ENCODE measurements at regions not wholly inside any gene's neighbourhood (a gene's known extent, or its start where the extent isn't known, plus 50 kb on each side); places are given as distances from the start of the nearest gene placed in this dataset.

- H3K27me3 ChIP-seq (ENCODE audit: control insufficient read depth, insufficient read depth, low read length): peaks cover 13% of the 10 kb centered on the region
- no peaks in the 10 kb centered on the region for H3K9me1 ChIP-seq (ENCODE audit: insufficient read depth, low read length)
- H4K91ac ChIP-seq (ENCODE audit: insufficient read depth, low read depth, low read length): no peak overlapping the region
- no TSS peak for BruUV-seq (replicated peaks)
- H4K8ac ChIP-seq (ENCODE audit: low read depth in 2 of 2, low read length in 2 of 2): no peak overlapping the region
- intact Hi-C loops (cut with micrococcal nuclease) (no loop called here), dilution Hi-C loops (cut with HindIII; ENCODE audit: low sequenced_read_pairs, unreplicated experiment) (no loop called here), in situ Hi-C loops (cut with MboI; ENCODE audit: low sequenced_read_pairs) (no loop called here)
- DNase-seq (no peak), ATAC-seq (ENCODE audit: low read depth) (no peak)
- no peak overlapping the region for H3K4me2 ChIP-seq (ENCODE audit: low read depth, low read length)
- no peak overlapping the region for H3K9ac ChIP-seq (ENCODE audit: low read depth, low read length)
- no peak overlapping the region for H2BK120ac ChIP-seq (ENCODE audit: low read depth, low read length)
- no peaks in the 10 kb centered on the region for H3K36me3 ChIP-seq (ENCODE audit: control insufficient read depth, insufficient read depth, low read length)
- no peak overlapping the region for H2BK15ac ChIP-seq (ENCODE audit: low read depth, low read length)
- H3K79me1 ChIP-seq (ENCODE audit: low read depth in 1 of 2, low read length in 2 of 2): no peaks in the 10 kb centered on the region
- H2AK5ac ChIP-seq (ENCODE audit: low read depth, low read length): no peak overlapping the region
- H2AK9ac ChIP-seq (replicated peaks; ENCODE audit: low read depth, low read length, poor library complexity): no peak overlapping the region
- no peak overlapping the region for H2BK20ac ChIP-seq (ENCODE audit: low read depth, low read length)
- H2AFZ ChIP-seq (replicated peaks; ENCODE audit: low read length, poor library complexity): no peak overlapping the region
- H3K14ac ChIP-seq (replicated peaks; ENCODE audit: low read depth, low read length): no peak overlapping the region
- H3K4me1 ChIP-seq (ENCODE audit: control insufficient read depth, insufficient read depth, low read length): no peaks in the 10 kb centered on the region
- no peak overlapping the region for H3K27ac ChIP-seq (ENCODE audit: insufficient read depth, low read length)
- no peak overlapping the region for H3K4me3 ChIP-seq (ENCODE audit: insufficient read depth, low read depth, low read length)
- no peak overlapping the region for H3K23ac ChIP-seq (ENCODE audit: low read depth, low read length)
- H3K9me3 ChIP-seq (ENCODE audit: control insufficient read depth, insufficient read depth, low read length): no peaks in the 10 kb centered on the region
- WGBS, 2 experiments (ENCODE audit: extremely low coverage in 2 of 2, insufficient read length in 1 of 2): 28% methylated on average over 11 of the region's 31 CpGs; no CpG with 5 or more reads in 1 of the 2 experiments
- H2BK5ac ChIP-seq (ENCODE audit: low read depth, low read length, poor library complexity, severe bottlenecking): no peak overlapping the region
- no peak overlapping the region for H3K4ac ChIP-seq (ENCODE audit: low read depth, low read length)
- H3K18ac ChIP-seq (ENCODE audit: low read depth, low read length): no peak overlapping the region
- POLR2A ChIA-PET (ENCODE audit: unreplicated experiment): no interaction called here
- no peak for TF ChIP-seq MAZ (IDR thresholded peaks at IDR 0.05; ENCODE audit: borderline replicate concordance, low read depth, low read length)
- TF ChIP-seq RAD21 (IDR thresholded peaks at IDR 0.05; ENCODE audit: low read length): no peak
- no peak for TF ChIP-seq RFX5 (IDR thresholded peaks at IDR 0.05; ENCODE audit: low read depth, low read length)
- TF ChIP-seq NFE2L2 (IDR thresholded peaks at IDR 0.05; ENCODE audit: low read depth, low read length): no peak
- TF ChIP-seq SMC3 (IDR thresholded peaks at IDR 0.05; ENCODE audit: low read depth, low read length): no peak
- no peak for TF ChIP-seq CTCF (conservative IDR thresholded peaks at IDR 0.05; ENCODE audit: low read depth, low read length)
- TF ChIP-seq FOS (IDR thresholded peaks at IDR 0.05; ENCODE audit: low read depth, low read length): no peak
- no peak for TF ChIP-seq CHD1 (IDR thresholded peaks at IDR 0.05; ENCODE audit: low read depth, low read length)
- no peak for TF ChIP-seq MAFK (IDR thresholded peaks at IDR 0.05; ENCODE audit: low read depth, low read length)
- no peak for TF ChIP-seq CEBPB (IDR thresholded peaks at IDR 0.05; ENCODE audit: low read depth, low read length)
- no peak for TF ChIP-seq RCOR1 (IDR thresholded peaks at IDR 0.05; ENCODE audit: insufficient replicate concordance, low read length)
- TF ChIP-seq BHLHE40 (IDR thresholded peaks at IDR 0.05; ENCODE audit: low read depth, low read length): no peak
- TF ChIP-seq USF2 (IDR thresholded peaks at IDR 0.05; ENCODE audit: low read depth, low read length): no peak
- TF ChIP-seq MXI1 (IDR thresholded peaks at IDR 0.05; ENCODE audit: borderline replicate concordance, low read depth, low read length): no peak
- no peak overlapping the region for H3K56ac ChIP-seq (ENCODE audit: extremely low read depth, insufficient read depth, low read length)
- H4K20me1 ChIP-seq (ENCODE audit: insufficient read depth, low read length): no peaks in the 10 kb centered on the region
- CTCF ChIA-PET: no interaction called here
- H4K5ac ChIP-seq (ENCODE audit: low read depth, low read length): no peak overlapping the region
Observed at GRCh38 chr20:58150772-58151171, 77.7 kb downstream of the ANKRD60 start.

Data from IMR-90 (cell line).